BLaER1 treated with 17β-estradiol and CSF1 and Interleukin-3, amounts not matched to agents 10 nM and 100 nM (cell line): ENCODE measurements at regions not wholly inside any gene's neighbourhood (a gene's known extent, or its start where the extent isn't known, plus 50 kb on each side); places are given as distances from the start of the nearest gene placed in this dataset.

Source experiments
- H3K27ac ChIP-seq, 11 experiments: shearing (Covaris generic); formaldehyde crosslinking; 2 replicates each; pipeline ENCODE4 v1.8.1; 2022
- H3K27me3 ChIP-seq, 11 experiments: shearing (Covaris generic); formaldehyde crosslinking; 2 replicates each; pipeline ENCODE4 v1.8.1; 2022
- H3K36me3 ChIP-seq, 11 experiments: shearing (Covaris generic); formaldehyde crosslinking; 2 replicates each; pipeline ENCODE4 v1.8.1; 2022
- H3K4me1 ChIP-seq, 10 experiments: shearing (Covaris generic); formaldehyde crosslinking; 2 replicates each; pipeline ENCODE4 v1.8.1; 2022
- H3K4me2 ChIP-seq, 11 experiments: shearing (Covaris generic); formaldehyde crosslinking; 2 replicates each; pipeline ENCODE4 v1.8.1; 2022
- H3K4me3 ChIP-seq, 10 experiments: shearing (Covaris generic); formaldehyde crosslinking; 2 replicates each; pipeline ENCODE4 v1.8.1; 2022
- H3K9ac ChIP-seq, 11 experiments: shearing (Covaris generic); formaldehyde crosslinking; 2 replicates each; pipeline ENCODE4 v1.8.1; 2022
- H3K9me3 ChIP-seq, 11 experiments: shearing (Covaris generic); formaldehyde crosslinking; replicated peaks in 1 of 11; 2 replicates each; pipeline ENCODE4 v1.8.1; 2022
- H4K20me1 ChIP-seq, 11 experiments: shearing (Covaris generic); formaldehyde crosslinking; 2 replicates each; pipeline ENCODE4 v1.8.1; 2022
- Cebpa-rat ChIP-seq, 11 experiments: shearing (Covaris generic); IDR thresholded peaks; 2 replicates each; pipeline ENCODE4 v1.8.1; 2022

DNA sequence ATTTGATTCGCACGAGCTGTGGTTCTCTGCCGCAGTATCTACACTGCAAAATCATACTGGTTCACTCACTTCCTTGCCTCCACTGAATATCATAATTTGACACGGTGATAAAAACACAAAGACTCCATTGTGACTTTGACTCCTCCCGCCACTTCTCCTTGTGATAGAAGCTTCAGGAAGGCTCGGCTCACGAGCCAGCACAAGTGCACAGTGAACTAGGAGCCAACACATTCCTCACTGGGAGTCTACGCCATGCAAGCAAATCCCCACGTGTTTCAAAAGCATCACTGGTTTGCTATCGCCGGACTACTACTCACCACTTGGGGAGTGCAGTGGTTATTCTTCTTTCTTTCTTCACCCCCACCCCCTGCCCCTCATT lies 293.3 kb upstream of the PARD3B start:
- H4K20me1 ChIP-seq = no peaks in the 10 kb centered on the region
- H3K36me3 ChIP-seq = no peaks in the 10 kb centered on the region
- TF ChIP-seq Cebpa-rat (IDR thresholded peaks at IDR 0.05) = no peak
- H3K27ac ChIP-seq = no peak overlapping the region
- H3K4me2 ChIP-seq = no peak overlapping the region
- no peaks in the 10 kb centered on the region for H3K27me3 ChIP-seq
- no peak overlapping the region for H3K9ac ChIP-seq
- H3K4me3 ChIP-seq = no peak overlapping the region
- H3K9me3 ChIP-seq = peaks cover 0 to 3% (median 0%) of the 10 kb centered on the region in 11 experiments; a peak in 1 of 22 replicates
- H3K4me1 ChIP-seq = peaks cover 21 to 32% (median 24%) of the 10 kb centered on the region in 10 experiments

DNA sequence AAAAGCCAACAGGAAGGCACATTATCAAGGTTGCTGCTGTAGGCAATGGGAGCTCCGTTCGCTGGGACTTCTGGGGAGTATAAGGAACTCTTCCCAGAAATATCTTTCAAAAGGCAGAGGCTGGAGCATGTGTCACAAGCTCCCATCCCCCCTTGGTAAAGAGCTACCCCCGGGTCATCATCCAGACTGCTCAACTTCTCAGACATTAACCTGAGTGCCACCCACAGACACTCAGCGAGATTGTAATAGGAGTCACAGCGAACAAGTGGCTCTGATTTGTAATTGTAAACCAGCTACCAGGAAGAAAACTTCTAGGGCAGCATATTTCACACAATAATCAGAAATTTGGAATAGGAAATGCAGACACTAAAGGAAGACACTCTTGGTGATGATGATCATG lies 290.2 kb upstream of the PARD3B start:
- no peak overlapping the region for H3K4me3 ChIP-seq
- H3K27me3 ChIP-seq = no peaks in the 10 kb centered on the region
- H4K20me1 ChIP-seq = no peaks in the 10 kb centered on the region
- H3K9me3 ChIP-seq = no peaks in the 10 kb centered on the region
- peak overlapping the region in 7 of 11 experiments; percentile 8 to 68 (median 46); a peak in 9 of 22 replicates for H3K27ac ChIP-seq
- TF ChIP-seq Cebpa-rat (IDR thresholded peaks at IDR 0.05) = no peak
- H3K4me2 ChIP-seq = peak overlapping the region; percentile 41 to 77 (median 61); a peak in 21 of 22 replicates
- no peaks in the 10 kb centered on the region for H3K36me3 ChIP-seq
- H3K9ac ChIP-seq = 0 out of 22 replicates have a peak overlapping the region, but pooled peaks of 1 of the 11 experiments have one; percentile 9
- peaks cover 22 to 38% (median 34%) of the 10 kb centered on the region in 10 experiments for H3K4me1 ChIP-seq

DNA sequence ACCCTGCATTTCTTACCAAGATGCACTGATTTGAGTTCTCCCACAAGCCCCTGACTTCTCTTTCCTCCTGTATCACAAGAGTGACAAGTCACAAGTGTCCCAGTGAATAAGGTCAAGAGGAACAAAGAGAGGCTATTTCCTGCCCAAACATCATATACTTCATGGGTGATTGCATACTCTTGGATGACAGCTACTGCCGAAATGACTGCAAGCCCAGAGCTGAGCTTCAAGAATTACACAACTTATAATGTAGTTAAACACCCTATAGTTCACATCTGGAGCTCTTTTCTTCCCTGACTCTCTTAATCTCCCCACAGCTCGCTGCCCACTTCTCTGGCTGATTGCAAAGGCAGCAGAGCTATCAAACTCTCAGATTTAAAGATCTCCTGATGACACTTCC lies 289.7 kb upstream of the PARD3B start:
- no peaks in the 10 kb centered on the region for H4K20me1 ChIP-seq
- H3K4me2 ChIP-seq = peak overlapping the region; percentile 41 to 77 (median 61)
- peak in 5 of 11 experiments; percentile 15 to 50 (median 38); a peak in 4 of 22 replicates for TF ChIP-seq Cebpa-rat (IDR thresholded peaks at IDR 0.05)
- H3K4me1 ChIP-seq = peaks cover 22 to 38% (median 33%) of the 10 kb centered on the region in 10 experiments
- no peaks in the 10 kb centered on the region for H3K36me3 ChIP-seq
- H3K4me3 ChIP-seq = no peak overlapping the region
- peak overlapping the region in 10 of 11 experiments; percentile 8 to 68 (median 47); a peak in 14 of 22 replicates for H3K27ac ChIP-seq
- H3K9me3 ChIP-seq = no peaks in the 10 kb centered on the region
- no peaks in the 10 kb centered on the region for H3K27me3 ChIP-seq
- H3K9ac ChIP-seq = peak overlapping the region in 6 of 11 experiments; percentile 8 to 44 (median 22); a peak in 5 of 22 replicates

DNA sequence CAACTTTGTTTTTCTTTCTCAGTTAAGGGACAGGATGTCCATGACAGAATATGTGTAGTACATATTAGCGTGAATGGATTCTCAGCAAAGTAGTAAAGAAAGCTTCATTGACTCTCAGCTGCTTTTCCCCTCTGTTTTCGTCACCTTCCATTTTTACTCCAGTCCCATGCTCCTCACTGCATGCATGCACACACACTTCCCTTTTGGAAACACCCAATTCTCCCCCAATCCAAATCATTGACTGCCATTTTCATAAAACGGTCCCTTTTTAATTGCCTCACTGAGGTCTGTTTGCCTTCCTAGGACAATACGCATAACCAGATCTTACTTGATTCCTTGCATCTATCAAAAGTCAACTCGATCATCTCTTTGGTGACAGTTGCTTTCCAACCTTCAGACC lies 287.5 kb upstream of the PARD3B start:
- Histone ChIP-seq H3K27ac (peak overlapping the region in 2 of 11 experiments; percentile 56 to 68; a peak in 3 of 22 replicates), H3K4me2 (peak overlapping the region in 5 of 11 experiments; percentile 70 to 77 (median 75); a peak in 9 of 22 replicates), H3K4me1 (peaks cover 22 to 38% (median 31%) of the 10 kb centered on the region in 10 experiments), H3K27me3 (no peaks in the 10 kb centered on the region), H3K4me3 (no peak overlapping the region), H4K20me1 (no peaks in the 10 kb centered on the region), H3K9ac (no peak overlapping the region), H3K36me3 (no peaks in the 10 kb centered on the region), H3K9me3 (no peaks in the 10 kb centered on the region)
- TF ChIP-seq Cebpa-rat (IDR thresholded peaks at IDR 0.05) = no peak

DNA sequence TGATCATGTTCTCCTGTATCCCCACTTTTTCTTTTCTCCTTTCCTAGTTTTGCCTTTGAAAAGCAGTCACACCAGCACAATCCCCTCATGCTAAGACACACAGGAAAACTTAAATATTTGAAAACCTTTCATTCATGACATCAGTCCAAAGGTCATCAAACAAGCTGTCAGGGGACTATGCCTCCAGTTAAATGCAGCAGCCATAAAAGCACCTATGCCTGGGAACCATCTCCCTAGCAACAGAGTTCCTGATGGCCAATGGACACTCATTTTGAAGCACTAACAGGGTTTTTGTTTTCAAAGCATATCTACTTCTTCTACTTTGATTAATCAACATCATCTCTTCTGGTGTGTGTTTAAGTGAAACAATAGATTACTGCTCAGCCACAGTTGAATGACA lies 286.4 kb upstream of the PARD3B start:
- Histone ChIP-seq H3K27me3 (no peaks in the 10 kb centered on the region), H3K4me2 (no peak overlapping the region), H3K9ac (no peak overlapping the region), H3K4me3 (no peak overlapping the region), H4K20me1 (no peaks in the 10 kb centered on the region), H3K4me1 (peaks cover 22 to 38% (median 31%) of the 10 kb centered on the region in 10 experiments), H3K36me3 (no peaks in the 10 kb centered on the region), H3K27ac (no peak overlapping the region), H3K9me3 (no peaks in the 10 kb centered on the region)
- no peak for TF ChIP-seq Cebpa-rat (IDR thresholded peaks at IDR 0.05)

DNA sequence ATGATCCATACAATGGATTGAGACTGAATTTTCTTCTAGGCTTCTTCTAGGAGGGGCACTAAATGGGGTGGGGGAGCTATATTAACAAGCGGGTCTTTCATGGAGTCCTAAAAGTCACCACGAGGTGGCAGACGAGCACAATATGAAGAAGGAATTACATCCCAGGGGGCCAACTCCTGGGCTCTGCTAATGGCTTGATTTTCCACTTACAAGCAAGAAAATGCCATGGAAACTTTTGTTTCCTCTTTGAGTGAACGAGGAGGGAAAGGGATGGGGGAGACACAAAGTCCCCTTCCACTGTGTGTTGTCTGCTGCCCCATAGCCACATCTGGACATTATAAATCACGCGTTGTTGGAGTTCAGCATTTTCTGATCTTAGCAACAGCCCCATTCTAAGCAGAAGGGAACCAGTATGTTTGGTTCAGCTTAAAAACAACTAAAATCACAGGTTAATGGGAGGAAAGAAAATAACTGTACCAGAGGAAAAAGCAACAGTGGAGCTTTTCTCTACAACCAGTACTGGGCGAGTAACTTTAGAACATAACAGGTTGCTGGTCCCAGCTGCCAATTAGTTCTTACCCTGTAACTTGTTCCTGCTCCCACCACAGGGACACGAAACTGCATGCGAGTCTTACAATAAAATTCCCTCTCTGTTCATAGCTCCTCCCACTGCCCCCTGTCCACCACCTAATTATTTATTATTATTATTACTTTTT lies 285.0 kb upstream of the PARD3B start:
- H4K20me1 ChIP-seq = no peaks in the 10 kb centered on the region
- H3K4me2 ChIP-seq = no peak overlapping the region
- H3K27me3 ChIP-seq = no peaks in the 10 kb centered on the region
- peaks cover 27 to 34% (median 32%) of the 10 kb centered on the region in 10 experiments for H3K4me1 ChIP-seq
- H3K36me3 ChIP-seq = no peaks in the 10 kb centered on the region
- no peak overlapping the region for H3K4me3 ChIP-seq
- H3K9ac ChIP-seq = no peak overlapping the region
- TF ChIP-seq Cebpa-rat (IDR thresholded peaks at IDR 0.05) = no peak
- no peaks in the 10 kb centered on the region for H3K9me3 ChIP-seq
- H3K27ac ChIP-seq = no peak overlapping the region

DNA sequence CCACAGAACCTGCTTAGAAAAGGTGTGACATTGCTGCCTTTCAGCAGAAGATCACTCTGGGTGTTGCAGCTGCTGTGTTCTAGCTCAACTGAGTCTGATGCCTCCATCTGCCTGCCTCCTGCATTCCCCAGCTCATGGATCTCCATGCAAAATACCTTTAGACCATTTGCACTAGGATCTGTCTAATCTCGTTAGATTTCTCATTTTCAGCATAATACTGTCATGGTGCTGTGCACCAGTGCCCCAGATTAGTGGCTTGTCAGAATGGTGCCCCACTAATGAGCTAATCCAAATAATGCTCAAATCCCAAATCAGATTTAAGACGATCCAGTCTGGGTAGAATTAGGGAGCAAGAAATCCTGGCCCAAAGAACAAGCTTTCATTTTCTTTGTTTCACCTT lies 284.4 kb upstream of the PARD3B start:
- H3K4me1 ChIP-seq = peaks cover 21 to 28% (median 26%) of the 10 kb centered on the region in 10 experiments
- no peaks in the 10 kb centered on the region for H4K20me1 ChIP-seq
- no peak overlapping the region for H3K4me2 ChIP-seq
- no peak overlapping the region for H3K4me3 ChIP-seq
- H3K27me3 ChIP-seq = no peaks in the 10 kb centered on the region
- H3K9me3 ChIP-seq = no peaks in the 10 kb centered on the region
- no peaks in the 10 kb centered on the region for H3K36me3 ChIP-seq
- no peak for TF ChIP-seq Cebpa-rat (IDR thresholded peaks at IDR 0.05)
- H3K27ac ChIP-seq = no peak overlapping the region
- no peak overlapping the region for H3K9ac ChIP-seq

DNA sequence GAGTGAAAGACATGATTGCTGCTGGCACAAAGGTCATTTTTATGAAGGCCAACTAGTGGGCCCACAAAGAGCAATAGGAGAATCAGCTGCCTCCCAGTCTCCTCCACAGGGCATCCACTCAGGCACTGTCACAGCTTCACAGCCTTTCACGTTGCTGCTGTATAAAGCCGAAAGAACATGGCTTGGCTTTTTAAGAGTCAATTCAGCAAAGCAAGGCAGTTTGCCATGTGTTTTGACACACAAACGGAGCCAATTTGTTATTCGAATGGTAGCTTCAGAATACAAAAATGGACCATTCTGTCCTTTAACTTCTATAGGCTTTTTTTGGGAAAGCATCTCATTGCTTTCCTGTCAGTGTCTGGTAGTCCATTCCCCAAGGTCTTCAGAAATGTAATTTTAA lies 283.4 kb upstream of the PARD3B start:
- Histone ChIP-seq H3K27me3 (no peaks in the 10 kb centered on the region), H3K36me3 (no peaks in the 10 kb centered on the region), H3K27ac (no peak overlapping the region), H3K4me2 (no peak overlapping the region), H3K9me3 (no peaks in the 10 kb centered on the region), H4K20me1 (no peaks in the 10 kb centered on the region), H3K9ac (no peak overlapping the region), H3K4me3 (no peak overlapping the region), H3K4me1 (peaks cover 11 to 18% (median 17%) of the 10 kb centered on the region in 10 experiments)
- no peak for TF ChIP-seq Cebpa-rat (IDR thresholded peaks at IDR 0.05)

DNA sequence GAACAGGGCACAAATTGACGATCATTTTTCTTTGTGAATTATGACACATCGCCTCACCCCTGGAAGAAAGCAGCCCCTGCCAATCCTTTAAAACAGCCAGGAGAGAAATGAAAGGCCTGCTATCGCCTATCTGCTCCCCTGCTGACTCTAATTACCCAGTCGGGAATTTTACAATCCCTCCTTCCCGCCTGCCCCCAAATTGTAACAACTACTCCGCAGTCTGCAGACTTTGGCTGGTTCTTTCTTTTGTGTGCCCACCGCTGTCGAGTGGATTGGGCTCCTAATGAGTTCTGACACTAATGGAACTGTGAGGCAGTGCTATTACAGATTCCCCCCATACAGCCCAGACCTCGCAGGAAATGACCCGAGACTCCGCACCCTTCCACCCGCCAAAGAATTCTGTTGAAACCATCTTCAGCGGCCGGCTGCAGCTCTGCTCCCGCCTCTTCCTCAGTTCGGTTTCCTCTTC lies 281.2 kb upstream of the PARD3B start:
- H3K27me3 ChIP-seq = no peaks in the 10 kb centered on the region
- H3K9ac ChIP-seq = no peak overlapping the region
- no peak overlapping the region for H3K27ac ChIP-seq
- no peaks in the 10 kb centered on the region for H3K36me3 ChIP-seq
- no peaks in the 10 kb centered on the region for H3K9me3 ChIP-seq
- H3K4me3 ChIP-seq = no peak overlapping the region
- TF ChIP-seq Cebpa-rat (IDR thresholded peaks at IDR 0.05) = no peak
- peak overlapping the region in 7 of 11 experiments; percentile 9 to 54 (median 34); a peak in 12 of 22 replicates for H3K4me2 ChIP-seq
- H4K20me1 ChIP-seq = no peaks in the 10 kb centered on the region
- peaks cover 0 to 13% (median 8%) of the 10 kb centered on the region in 10 experiments; a peak in 12 of 20 replicates for H3K4me1 ChIP-seq
